GM12872 (cell line): ENCODE measurements at regions not wholly inside any gene's neighbourhood (a gene's known extent, or its start where the extent isn't known, plus 50 kb on each side); places are given as distances from the start of the nearest gene placed in this dataset.

Source experiments
- TF ChIP-seq, protein P1 (sequence below): IDR thresholded peaks from 3 replicates; pipeline ENCODE4 v1.5.1; 2011; ENCODE audit warnings: low read depth, mild to moderate bottlenecking, low read length, moderate library complexity; ENCODE audit not compliant: insufficient read depth

DNA sequence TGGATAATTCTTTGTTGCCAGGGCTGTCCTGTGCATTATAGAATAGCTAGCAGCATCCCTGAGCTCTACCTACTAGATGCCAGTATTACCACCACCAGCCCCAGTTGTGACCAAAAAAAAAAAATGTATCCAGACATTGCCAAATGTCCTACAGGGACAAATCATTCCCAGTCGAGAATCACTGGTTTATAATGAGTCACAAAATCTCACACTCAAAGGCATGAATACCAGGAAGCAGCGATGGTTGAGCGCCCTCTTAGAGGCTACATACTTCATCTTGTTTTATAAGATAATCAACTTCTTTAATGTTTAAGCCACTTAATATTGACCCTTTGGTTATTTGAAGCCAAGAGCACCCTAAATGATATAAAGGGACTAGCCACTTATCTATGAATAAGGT, 297.3 kb downstream of the DHX15 start:
- TF ChIP-seq, protein P1, sequence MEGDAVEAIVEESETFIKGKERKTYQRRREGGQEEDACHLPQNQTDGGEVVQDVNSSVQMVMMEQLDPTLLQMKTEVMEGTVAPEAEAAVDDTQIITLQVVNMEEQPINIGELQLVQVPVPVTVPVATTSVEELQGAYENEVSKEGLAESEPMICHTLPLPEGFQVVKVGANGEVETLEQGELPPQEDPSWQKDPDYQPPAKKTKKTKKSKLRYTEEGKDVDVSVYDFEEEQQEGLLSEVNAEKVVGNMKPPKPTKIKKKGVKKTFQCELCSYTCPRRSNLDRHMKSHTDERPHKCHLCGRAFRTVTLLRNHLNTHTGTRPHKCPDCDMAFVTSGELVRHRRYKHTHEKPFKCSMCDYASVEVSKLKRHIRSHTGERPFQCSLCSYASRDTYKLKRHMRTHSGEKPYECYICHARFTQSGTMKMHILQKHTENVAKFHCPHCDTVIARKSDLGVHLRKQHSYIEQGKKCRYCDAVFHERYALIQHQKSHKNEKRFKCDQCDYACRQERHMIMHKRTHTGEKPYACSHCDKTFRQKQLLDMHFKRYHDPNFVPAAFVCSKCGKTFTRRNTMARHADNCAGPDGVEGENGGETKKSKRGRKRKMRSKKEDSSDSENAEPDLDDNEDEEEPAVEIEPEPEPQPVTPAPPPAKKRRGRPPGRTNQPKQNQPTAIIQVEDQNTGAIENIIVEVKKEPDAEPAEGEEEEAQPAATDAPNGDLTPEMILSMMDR, result no peak

DNA sequence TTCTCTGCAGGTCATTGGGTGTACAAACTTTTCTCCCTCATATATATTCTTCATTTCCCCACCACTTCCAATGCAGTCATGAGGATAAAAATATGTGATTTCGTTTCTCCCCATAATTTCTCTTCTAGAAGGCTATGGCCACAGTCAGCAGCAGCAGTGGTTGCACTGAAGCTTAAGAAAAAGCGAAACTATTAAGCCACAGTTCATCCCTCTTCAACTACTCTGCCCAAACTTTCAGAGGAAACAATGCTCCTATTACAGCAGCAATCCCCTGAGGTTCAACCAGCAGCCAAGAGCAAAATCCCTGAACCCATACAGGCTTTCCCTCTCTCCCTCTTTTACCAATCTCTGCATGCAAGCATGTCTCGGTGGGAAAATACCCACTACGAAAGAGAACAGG, 298.6 kb downstream of the DHX15 start:
- TF ChIP-seq, protein P1, result no peak

DNA sequence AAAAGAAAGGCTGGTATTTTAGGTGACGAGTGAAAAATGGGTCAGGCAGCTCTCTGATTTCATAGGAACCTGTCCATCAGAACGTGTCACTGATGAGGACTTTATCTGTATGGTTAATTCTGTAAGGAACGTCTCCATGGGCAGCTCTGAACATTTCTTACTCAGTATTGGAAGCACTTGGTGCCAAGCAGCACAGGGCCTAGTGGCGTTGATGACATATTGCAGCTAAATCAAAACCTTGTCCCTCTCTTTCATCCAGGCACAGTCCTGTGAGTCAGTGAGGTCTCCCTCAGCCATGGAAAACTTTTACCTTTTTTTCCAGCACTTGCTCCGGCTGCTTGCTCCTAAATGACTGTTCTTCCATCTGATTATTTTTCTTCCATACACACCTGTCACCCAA, 301.9 kb downstream of the DHX15 start:
- TF ChIP-seq, protein P1, result no peak

DNA sequence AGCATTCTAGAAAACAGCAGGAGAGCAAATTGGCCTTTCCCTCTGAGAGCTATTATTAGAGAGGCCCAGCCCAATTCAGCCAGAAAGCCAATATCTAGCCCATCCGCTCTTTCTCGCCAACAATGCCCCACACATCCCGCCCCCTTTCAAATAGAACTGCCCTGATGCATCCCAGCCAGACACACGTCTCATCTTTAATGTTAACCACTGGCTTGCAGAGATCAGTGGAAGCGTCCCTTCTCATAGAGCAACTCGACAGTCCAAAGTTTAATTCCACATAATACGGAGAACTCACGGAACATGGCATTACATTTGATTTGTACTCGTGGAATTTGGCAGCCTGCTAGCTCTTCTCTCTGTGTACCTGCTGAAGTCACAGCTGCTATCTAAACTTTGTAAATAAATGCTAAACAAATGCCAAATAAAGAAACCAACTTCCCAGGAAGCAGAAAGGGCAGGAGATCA, 304.4 kb downstream of the DHX15 start:
- TF ChIP-seq, protein P1, result no peak

DNA sequence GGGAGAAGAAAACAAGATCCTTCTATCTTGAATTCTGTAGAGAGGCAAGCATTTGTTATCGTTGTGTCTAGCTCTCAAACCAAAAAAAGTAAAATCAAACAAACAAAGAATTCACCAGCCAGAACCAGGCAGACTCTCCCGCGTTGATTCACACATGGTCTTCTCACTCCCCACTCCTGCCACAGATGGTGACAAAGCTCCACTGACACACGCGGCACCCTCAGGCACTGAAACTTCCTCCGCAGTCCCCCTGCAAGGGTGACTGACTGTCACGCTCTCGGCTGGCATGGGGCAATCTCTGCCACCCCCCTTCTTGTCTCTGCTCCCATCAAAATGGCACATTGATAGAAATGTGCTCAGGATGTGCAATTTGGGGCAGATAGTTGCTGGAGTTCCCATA, 304.9 kb downstream of the DHX15 start:
- TF ChIP-seq, protein P1, result no peak

DNA sequence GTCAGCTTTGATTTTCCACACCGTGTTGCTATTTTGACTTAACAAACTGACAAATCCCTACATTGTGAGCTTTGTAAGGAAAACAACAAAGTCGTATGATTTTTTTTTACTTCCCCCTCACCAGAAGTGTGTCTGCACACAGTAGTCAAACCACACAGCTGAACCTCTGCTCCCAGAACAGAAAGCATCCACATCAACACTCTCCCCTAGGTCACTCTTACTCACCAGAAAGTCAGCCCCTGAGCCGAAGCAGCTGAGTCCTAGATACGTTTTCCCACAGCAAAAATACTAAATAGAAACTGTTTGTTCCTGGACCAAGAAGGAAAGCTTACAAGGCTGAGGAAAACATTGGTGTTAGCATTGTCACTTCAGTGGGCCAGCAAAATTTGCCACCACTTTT, 305.7 kb downstream of the DHX15 start:
- TF ChIP-seq, protein P1, result no peak

DNA sequence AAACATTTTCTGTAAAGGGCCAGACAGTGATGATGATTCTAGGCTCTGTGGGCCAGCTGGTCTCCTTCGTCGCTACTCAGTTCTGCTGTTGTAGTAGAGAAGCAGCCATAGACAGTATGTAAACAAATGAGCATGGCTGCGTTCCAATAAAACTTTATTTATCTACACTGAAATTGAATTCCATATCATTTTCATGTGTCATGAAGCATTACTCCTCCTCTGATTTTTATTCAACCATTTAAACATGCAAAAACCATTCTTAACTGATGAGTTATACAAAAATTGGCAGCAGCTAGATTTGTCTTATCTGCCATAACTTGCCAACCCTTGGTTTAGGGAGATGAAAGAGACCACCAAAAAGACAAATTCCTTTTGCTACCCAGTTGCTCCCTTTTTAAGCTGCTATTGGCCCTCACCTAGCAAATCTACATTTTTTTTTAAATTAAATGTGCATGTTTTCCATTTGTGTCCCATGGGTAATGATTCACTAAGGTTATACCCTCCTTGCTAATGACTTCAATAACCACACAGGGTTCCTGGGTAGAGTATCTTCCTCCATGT, 309.9 kb downstream of the DHX15 start:
- TF ChIP-seq, protein P1, result no peak

DNA sequence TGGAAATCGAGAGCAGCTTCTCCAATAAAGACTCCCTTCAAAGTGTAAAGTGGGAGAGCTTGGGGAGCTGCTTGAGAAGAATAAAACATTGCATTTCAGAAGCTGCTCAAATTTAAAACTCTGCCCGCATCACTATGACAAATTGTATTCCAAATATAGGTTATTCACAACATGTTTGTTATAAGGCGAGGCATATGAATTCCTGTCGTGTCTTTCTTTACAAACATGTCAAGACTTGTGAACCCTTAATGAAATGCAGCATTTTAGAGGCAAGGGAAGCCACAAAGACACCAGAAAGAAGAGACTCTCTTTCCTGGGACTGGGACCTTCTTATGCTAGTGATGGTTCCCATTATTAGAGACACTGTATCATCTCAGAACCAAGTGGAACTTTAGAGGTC, 311.2 kb downstream of the DHX15 start:
- TF ChIP-seq, protein P1, result no peak
